Fibroblast of skin of left quadriceps (primary cell): ENCODE measurements at regions not wholly inside any gene's neighbourhood (a gene's known extent, or its start where the extent isn't known, plus 50 kb on each side); places are given as distances from the start of the nearest gene placed in this dataset.
"Not testable (repeated sequence)": the region's sequence is repeated elsewhere in the genome, so short reads cannot be mapped to it uniquely, and the experiment has no call there.

ENCODE experiments used
- DNase-seq, 2 experiments: peaks; one replicate each; pipeline ENCODE4 v3.0.0-alpha.2; 2013; ENCODE audit warnings: low read depth in 2 of 2

DNA sequence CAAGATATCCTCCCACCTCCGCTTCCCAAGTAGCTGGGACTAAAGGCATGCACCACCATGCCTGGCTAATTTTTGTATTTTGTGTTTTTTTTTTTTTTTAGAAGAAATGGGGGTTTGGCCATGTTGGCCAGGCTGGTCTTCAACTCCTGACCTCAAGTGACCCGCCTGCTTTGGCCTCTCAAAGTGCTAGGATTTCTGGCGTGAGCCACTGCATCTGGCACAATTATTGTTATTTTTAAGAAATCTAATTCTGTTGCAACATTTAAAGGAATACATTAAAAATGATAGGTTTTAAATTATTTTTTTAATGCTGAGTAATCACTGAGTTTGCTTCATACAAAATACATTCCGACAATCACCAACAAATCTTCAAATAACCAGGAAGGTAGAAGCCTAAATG, 178.1 kb upstream of the SEMA3E start:
- DNase-seq = no peak

DNA sequence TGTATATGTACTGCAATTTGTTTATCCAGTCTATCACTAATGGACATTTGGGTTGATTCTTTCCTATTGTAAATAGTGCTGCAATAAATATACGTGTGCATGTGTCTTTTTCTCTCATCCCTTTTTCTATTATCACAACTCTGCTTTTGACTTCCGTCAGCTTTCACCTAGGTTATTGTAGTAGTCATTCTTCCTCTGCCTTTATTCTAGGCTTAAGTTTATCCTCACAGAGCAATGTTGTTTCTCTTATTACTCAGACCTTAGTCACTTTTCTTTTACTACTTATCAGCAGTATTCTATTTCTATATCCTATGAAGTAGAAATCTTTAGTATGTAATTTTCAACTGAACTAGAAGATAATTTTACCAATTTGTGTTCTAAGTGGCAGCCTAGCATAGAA, 175.3 kb upstream of the SEMA3E start:
- no peak for DNase-seq

DNA sequence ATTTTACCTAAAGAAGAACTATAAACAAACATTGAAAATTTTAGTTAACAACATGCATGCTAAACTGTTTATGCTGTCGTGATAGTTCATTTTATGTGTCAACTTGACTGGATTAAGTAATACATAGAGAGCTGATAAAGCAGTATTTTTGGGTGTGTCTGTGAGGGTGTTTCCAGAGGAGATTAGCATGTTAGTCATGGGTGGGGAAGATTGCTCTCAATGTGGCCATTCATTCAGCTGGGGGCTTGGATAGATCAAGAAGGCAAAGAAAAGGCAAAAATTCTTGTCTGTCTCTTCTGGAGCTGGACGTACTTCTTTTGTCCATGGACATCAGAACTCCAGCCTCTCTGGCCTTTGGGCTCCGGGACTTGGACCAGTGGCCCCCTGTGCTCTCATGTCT, 172.9 kb upstream of the SEMA3E start:
- DNase-seq = no peak

DNA sequence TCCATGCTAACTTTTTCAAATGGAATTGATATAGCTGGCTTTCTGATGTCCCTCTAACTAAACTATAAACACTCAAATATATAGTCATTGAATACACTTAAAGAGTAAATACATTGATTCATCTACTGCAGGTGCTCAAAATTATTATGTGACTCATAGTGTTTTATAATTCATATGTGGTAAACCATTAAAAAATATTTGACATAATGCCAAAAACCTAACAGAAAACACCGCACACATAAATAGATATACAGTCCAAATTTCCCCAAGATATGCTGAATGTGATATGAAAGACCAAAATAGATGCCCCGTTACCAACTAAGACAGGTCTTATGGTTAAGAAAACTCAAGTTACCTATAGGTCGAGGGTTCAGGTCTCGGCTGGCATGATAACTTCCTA, 171.7 kb upstream of the SEMA3E start:
- DNase-seq = no peak

DNA sequence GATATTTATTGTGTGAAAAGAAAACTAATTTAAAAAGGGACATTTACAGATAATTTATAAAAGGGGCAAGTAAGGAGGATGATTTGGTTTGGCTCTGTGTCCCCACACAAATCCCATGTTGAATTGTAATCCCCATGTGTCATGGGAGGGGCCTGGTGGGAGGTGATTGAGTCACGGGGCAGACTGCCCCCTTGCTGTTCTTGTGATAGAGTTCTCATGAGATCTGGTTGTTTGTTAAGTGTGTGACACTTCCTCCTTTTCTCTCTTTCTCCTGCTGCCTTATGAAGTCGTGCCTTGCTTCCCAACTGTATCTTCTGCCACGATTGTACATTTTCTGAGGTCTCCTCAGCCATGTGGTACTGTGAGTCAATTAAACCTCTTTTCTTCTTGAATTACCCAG, 171.0 kb upstream of the SEMA3E start:
- DNase-seq = no peak

DNA sequence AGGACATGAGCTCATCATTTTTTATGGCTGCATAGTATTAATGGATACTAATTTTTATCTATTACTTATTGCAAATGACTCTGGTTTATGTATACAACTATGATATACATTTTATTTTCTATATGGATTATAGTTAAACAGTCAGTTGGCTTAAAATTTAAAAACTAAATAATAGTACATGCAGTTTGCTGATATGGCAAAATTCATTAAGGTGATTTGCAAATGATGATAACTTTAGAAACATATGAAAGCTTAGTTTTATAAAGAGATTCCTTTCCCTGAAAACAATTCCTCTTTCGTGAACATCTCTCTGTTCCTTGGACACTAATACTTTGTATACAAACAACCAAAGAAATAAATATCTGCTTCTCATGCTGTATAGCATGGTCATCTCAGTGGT, 165.5 kb upstream of the SEMA3E start:
- DNase-seq = no peak

DNA sequence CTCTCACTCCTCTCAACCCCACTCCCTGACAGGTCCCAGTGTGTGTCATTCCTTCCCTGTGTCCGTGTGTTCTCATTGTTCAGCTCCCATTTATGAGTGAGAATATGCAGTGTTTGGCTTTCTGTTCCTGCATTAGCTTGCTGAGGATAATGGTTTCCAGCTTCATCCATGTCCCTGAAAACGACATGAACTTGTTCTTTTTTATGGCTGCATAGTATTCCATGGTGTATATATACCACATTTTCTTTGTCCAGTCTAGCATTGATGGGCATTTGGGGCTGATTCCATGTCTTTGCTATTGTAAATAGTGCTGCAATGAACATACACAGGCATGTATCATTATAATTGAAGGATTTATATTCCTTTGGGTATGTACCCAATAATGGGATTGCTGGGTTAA, 163.6 kb upstream of the SEMA3E start:
- not testable (repeated sequence) for DNase-seq

DNA sequence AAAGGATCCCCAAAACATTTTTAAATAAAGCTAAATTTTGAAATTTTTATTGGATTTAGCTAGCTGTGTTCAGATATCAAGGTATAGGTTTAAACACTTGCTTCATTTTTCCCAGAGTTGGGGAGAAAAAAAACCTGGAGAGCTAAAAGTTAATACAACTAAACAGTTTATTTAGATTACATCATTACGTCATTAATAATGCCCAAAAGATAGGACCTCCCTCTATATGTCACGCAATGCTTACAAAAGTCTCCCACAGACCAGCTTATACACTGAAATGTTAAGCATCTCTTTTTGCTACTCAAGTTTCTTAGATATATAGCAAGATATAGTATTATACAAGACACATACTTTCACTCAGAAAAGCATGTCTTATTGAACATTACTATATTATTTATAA, 160.0 kb upstream of the SEMA3E start:
- DNase-seq = no peak

DNA sequence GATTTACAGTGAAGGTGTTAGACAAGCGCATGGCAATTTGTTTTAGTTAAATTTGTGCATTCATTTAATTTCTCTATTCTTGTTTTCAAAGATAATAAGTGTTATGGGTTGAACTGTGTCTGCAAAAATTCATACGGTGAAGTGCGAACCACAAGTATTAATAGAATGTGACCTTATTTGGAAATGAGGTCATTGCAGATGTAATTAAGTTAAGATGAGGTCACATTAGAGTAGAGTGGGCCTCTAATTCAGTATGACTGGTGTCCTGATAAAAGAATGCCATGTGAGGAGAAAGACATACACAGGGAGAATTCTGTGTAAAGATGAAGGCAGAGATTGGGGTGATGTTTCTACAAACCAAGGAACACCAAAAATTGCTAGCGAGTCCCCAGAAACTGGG, 158.8 kb upstream of the SEMA3E start:
- DNase-seq = no peak

DNA sequence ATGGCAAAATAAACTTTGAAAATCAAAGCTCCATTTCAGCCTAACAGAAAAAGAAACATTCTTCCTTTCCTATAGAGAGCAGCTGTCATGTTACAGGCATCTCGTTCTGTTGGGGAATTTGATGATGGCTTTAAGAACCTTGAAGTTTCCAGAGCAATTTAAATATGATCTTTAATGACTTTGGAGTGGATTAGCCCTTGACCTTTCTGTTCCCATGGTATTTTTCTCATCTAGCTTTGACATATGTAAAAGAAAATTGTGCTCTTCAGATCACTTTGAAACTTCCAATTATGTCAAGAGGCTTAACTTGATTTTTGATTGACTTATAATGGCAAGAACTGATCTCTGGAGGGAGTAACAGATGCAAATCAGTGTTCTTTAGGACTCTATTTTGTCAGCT, 157.6 kb upstream of the SEMA3E start:
- no peak for DNase-seq

DNA sequence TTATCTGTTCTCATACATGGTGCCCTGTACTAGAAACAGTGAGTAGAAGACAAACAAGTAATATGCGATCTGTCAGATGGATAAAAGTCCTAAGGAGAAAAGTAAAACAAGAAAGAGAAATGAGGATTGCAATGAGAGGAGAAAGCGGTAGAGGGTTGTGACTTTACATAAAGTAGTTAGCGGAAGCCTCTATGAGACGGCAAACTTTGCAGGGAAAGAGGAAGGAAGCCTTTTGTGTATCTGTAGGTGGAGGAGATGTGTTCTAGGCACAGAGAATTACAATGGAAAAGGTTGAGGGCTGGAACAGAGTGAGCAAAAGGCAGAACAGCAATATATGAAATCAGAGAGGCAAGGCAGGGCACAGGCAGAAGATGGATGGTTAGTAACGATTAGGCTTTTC, 150.4 kb upstream of the SEMA3E start:
- DNase-seq = no peak

DNA sequence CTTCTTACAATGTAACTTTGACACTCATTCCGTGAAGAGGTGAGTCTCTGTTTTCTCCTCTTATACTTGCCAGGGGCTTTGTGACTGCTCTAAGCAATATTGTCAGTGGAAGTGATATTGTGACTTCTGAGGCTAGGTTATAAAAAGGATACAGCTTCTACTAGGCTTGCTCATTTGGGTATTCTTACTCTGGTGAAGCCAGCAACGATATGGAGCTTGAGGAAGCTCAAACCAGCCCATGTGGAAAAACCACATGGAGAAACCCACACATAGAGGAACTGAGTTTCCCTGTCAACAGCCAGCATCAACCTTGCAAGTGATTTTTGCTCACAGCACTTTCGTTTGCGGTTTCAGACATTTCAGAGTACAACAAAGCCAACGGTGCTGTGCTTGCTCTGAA, 149.6 kb upstream of the SEMA3E start:
- no peak for DNase-seq

DNA sequence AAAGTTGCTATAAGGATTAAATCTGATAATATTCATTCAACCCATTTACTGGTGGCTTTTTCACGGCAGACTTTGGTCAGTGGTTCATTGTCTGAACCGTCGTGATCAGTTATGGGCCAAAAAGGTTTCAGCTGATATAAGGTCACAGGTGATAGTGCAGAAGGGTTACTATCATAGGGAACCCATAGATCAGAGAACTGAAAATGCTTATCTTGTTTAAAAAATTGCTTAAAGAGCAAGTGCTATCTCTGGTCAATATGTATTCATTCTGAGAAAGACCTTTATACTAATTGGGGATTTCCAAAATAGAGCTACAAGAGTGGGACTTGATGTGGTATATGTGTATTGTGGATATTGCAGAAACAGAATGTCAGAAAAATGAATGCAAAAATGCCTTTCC, 147.8 kb upstream of the SEMA3E start:
- DNase-seq = no peak

DNA sequence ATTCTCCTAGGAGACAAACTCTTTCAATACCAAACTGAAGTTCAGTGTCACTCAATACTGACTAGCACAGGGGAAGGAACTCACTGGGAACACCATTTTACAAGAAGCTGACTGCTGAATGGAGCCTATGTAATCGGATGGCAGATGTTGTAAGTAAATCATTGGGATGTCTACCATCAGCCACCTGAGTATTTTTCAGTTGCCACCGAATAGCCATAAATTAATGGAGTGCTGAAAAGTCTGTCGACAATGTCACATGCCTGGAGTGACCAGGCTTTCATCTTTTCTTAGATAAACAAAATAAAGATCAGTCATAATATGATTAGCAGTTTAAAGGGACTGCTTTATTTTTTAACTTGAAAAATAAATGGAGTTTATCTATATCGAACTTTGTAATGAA, 145.9 kb upstream of the SEMA3E start:
- DNase-seq = no peak

DNA sequence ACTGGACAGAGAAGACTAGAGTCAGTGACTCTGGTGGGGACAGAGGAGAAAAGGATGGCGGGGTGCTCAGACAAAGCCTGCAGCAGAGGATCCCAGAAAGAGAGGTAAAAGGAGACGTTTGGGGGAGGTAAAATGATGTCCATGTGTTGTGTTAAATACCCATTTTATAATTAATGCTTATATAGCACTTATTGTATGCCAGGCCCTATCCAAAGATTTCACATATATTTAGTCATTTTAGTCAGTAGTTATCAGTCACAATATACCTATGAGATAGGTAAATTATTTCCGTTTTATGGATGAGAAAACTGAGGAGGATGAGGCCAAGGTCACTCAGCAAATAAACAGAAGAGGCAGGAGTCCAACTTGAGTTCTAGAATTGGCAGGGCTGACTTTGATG, 144.6 kb upstream of the SEMA3E start:
- DNase-seq = no peak

DNA sequence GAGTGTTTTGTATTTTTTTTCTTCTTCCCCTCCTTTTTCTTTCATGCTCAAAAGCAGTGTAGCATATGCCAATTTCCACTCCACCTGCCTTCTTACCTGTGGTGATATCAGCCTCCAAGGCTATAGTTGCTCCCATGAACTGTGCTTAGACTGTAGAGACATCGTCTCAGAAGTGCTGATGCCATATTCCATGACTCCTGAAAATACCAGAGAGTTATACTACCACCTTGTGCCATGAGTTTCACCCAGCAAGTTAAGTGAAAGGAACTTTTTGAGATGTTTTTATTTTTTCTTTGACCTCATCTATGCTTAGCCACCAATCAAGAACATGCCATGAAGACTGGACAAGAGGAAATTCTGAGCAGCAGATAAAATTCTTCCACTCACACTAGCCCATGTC, 142.8 kb upstream of the SEMA3E start:
- DNase-seq = no peak

DNA sequence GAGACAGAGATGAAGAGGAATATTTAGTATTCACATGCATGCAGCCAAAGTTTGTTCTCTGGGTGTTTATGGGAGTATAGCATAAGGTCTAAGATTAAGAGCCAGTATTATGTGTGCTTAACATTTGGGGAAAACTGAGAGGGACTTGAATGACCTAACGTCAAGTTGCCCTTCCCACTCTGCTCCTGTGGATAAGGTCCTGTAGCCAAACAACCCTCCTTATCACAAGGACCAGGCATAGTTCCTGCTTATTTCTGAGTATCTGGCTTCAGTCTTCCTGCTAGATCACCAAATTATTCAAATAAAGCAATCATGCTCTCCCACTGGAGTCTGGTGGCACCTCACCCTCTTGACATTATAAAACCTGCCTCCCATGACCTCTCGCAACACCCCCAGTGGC, 137.9 kb upstream of the SEMA3E start:
- no peak for DNase-seq

DNA sequence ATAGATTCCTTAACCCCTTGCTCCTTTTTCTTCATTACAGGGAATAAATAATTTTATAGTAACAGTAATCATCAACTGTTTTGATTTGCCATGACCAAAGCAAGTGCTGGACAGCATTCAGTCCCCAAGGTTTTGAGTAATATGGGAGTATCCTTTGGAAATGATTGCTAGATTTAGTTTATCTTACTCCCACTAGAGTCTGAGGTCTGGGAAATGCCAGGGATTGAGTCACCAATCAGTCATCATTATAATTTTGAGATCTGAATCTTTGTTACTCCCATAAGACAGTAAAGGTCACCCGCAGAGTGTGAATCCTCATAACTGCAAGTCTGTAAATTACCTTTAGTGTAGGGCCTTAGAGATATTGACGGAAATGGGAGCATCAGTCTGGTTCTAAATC, 133.7 kb upstream of the SEMA3E start:
- peak; percentile 10 to 11 for DNase-seq

DNA sequence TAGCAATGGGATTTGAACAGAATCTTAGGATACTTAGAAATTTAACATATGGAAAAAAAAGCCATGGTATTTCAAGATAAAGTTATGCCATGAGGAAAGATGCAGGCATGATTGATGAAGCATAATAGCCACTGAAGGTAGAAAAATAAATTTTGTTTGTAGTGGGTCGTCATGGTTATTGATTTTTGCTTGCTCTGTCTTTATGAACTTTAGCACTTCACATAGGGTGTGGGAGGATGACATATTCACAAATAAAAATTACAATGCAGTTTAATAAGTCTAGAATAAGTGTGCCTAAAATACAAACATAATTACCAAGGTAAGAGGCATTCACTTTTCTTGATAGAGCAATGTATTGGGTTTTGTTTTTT, 129.1 kb upstream of the SEMA3E start:
- no peak for DNase-seq

DNA sequence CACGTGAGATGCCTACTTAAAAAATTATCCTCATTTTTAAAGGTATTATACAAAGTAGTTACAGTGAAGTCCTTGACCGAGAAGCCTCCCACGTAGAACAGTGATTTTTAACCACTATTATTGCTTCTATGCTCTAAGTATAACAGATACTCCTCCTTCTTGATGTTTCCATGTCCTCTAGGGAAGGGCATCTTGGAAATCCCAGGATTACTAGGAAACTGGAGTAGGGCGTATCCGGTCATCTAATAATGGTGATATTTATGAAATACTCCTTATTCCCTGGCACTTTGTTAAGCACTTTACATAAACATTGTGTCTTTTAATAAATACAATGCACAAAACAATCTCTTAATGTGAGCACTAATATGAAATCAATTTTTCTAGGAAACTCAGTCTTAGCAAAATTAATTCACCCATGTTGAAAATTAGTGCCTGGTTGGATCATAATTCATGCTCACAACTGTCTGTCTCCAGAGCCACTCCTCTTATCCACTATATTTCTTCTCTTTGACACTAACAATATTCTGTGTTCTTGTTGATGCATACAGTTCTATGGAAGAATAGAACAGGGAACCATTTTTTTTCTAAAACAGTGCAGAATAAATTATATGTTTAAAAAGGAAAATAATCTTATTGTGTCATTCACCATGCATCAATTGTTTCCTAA, 128.6 kb upstream of the SEMA3E start:
- no peak for DNase-seq

DNA sequence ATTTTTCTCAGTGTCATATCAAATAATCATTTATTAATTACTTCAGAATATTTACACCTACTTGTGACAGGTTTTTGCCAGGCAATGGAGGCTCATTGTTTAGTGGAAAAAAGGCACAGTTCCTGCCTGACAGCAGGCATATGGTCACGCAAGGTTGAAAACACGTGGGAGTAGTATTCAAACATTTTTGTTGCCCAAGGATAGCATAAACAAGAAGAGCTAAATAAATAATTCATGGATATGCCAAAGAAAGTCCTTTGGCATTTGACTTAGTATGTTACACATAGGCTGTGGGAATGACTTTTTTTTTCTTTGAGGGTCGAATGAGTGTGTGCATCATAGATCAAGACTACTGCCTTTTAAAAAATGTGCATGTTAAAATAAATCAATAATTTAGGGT, 120.5 kb upstream of the SEMA3E start:
- DNase-seq = no peak

DNA sequence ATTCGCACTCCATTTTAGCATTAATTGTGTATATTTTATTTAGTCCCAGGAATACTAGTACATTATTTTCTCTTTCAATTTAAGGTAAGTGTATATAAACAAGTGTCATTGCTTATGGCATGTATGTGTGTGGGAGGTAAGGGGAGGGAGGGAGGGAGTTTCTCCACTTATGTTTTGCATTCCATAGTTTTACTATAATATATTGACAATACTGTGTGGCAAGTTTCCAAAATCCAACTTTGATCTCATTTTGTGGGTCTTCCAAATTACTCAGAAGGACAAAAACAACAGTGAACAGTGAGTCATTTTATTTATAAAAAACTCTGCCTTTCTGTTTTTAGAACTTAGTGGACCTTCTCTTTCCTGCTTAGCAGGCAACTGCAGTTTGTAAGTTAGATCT, 102.3 kb upstream of the SEMA3E start:
- no peak for DNase-seq

DNA sequence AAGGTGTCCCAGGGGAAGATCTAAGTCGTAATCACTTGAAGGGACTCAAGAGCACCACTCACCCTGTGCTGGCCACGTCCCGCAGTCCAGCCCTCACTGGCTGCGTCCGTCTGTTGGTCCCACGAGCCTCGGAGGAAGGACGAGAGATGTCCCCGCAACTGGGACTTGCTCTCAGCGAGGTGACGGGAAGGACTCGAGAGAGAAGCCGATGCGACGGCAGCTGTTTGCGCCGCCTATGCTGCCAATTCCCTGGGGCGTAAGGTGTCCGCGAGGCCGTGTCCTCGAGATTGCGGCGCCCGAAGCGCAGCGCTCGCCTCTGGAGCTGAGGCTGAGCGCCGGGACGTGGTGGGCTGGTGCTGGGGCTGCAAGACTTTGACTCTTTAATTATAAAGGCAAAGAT, 100.6 kb upstream of the SEMA3E start:
- no peak for DNase-seq

DNA sequence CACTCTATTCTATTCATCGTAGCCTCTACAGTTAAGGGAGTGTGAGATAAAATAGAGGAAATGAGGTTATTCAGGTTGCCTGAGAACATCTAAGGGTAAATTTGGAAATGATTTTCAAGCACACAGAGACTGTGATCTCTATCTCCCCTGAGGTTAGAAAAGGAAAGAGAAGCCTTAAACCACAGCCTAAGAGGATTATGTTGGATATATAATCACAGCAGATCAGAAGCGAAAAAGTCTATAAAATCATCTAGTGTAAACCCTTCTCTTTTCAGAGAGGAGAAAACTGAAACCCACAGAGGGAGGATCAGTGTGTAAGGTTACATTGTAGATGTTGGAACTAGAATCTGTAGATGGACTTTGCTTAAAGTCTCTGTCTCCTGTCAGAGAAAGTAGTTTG, 90.6 kb upstream of the SEMA3E start:
- no peak for DNase-seq
